T47D (cell line): ENCODE measurements at regions not wholly inside any gene's neighbourhood (a gene's known extent, or its start where the extent isn't known, plus 50 kb on each side); places are given as distances from the start of the nearest gene placed in this dataset.
A peak's percentile ranks its signal among the peaks of the same experiment; 100 is the strongest.

Source experiments
- DNase-seq, 2 experiments: peaks; one replicate each; pipeline versions ENCODE4 v3.0.0 to v3.0.0-alpha.2; 2011 to 2012; ENCODE audit warnings: low read depth in 1 of 2, low spot score in 1 of 2
- JUND ChIP-seq: IDR thresholded peaks from 2 replicates; pipeline ENCODE4 v1.6.1; 2012; ENCODE audit warnings: low read depth
- in situ Hi-C: cut with HindIII; loops from 2 replicates; pipeline ENCODE4 v1.10.0; 2016; ENCODE audit warnings: low sequenced_read_pairs, low pct_unique_long_range_greater_than_20kb

GRCh38 chr6:79330704-79331103 is 96.2 kb upstream of the HMGN3 start:
- TF ChIP-seq JUND, result no peak
- in situ Hi-C loops, result no loop called here
- DNase-seq, result no peak

GRCh38 chr6:79313254-79313653 is 78.8 kb upstream of the HMGN3 start:
- TF ChIP-seq JUND, result no peak
- peak in 1 of 2 experiments; percentile 66 for DNase-seq
- in situ Hi-C loops, result no loop called here

GRCh38 chr6:79307321-79308036 is 73.0 kb upstream of the HMGN3 start:
- peak in 1 of 2 experiments; percentile 11 for DNase-seq
- in situ Hi-C loops, result no loop called here
- no peak for TF ChIP-seq JUND

GRCh38 chr6:79305020-79305419 is 70.5 kb upstream of the HMGN3 start:
- in situ Hi-C loops, result no loop called here
- TF ChIP-seq JUND, result no peak
- no peak for DNase-seq

- in situ Hi-C loops, result no loop called here
- no peak for DNase-seq
- no peak for TF ChIP-seq JUND
These were observed 67.9 kb upstream of the HMGN3 start for GRCh38 chr6:79302341-79302740.

- in situ Hi-C loops, result no loop called here
- no peak for DNase-seq
- TF ChIP-seq JUND, result no peak
These were observed 66.8 kb upstream of the HMGN3 start for GRCh38 chr6:79301290-79301689.

GRCh38 chr6:79296211-79296610 is 61.7 kb upstream of the HMGN3 start:
- in situ Hi-C loops, result no loop called here
- peak in 1 of 2 experiments; percentile 62 for DNase-seq
- TF ChIP-seq JUND, result no peak
